ENCODE measurements at regions not wholly inside any gene's neighbourhood (a gene's known extent, or its start where the extent isn't known, plus 50 kb on each side); places are given as distances from the start of the nearest gene placed in this dataset.
"Not testable (repeated sequence)": the region's sequence is repeated elsewhere in the genome, so short reads cannot be mapped to it uniquely, and the experiment has no call there.

DNA sequence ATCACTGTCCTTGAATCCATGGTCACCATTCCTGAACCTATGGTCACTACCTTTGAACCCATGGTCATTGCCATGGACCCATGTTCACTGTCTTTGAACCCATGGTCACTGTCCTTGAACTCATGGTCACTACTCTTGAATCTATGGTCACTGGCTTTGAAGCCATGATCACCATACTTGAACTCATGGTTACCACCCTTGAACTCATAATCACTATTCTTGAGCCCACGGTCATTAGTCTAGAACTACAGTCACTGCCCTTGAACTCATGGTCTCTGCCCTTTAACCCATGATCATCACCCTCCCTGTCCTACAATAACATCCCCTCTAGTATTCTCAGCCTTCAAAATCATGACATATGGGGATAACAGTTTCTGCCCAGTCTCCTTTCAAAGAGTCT, 270.5 kb downstream of the CXCL12 start:
- H3K4me3 ChIP-seq (ENCODE audit: control insufficient read depth, low read depth, low read length), result no peak overlapping the region
- no peak for DNase-seq (ENCODE audit: low read depth)
- TF ChIP-seq, protein P1, sequence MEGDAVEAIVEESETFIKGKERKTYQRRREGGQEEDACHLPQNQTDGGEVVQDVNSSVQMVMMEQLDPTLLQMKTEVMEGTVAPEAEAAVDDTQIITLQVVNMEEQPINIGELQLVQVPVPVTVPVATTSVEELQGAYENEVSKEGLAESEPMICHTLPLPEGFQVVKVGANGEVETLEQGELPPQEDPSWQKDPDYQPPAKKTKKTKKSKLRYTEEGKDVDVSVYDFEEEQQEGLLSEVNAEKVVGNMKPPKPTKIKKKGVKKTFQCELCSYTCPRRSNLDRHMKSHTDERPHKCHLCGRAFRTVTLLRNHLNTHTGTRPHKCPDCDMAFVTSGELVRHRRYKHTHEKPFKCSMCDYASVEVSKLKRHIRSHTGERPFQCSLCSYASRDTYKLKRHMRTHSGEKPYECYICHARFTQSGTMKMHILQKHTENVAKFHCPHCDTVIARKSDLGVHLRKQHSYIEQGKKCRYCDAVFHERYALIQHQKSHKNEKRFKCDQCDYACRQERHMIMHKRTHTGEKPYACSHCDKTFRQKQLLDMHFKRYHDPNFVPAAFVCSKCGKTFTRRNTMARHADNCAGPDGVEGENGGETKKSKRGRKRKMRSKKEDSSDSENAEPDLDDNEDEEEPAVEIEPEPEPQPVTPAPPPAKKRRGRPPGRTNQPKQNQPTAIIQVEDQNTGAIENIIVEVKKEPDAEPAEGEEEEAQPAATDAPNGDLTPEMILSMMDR (IDR thresholded peaks at IDR 0.05; ENCODE audit: control insufficient read depth, insufficient read depth, low read depth, low read length, missing control alignments), result no peak

DNA sequence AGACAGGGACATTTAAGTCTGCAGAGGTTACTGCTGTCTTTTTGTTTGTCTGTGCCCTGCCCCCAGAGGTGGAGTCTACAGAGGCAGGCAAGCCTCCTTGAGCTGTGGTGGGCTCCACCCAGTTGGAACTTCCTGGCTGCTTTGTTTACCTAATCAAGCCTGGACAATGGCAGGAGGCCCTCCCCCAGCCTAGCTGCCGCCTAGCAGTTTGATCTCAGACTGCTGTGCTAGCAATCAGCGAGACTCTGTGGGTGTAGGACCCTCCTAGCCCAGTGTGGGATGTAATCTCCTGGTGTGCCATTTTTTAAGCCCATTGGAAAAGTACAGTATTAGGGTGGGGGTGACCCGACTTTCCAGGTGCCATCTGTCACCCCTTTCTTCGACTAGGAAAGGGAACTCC, 272.6 kb downstream of the CXCL12 start:
- DNase-seq (ENCODE audit: low read depth); H3K4me3 ChIP-seq (ENCODE audit: control insufficient read depth, low read depth, low read length): not testable (repeated sequence)

DNA sequence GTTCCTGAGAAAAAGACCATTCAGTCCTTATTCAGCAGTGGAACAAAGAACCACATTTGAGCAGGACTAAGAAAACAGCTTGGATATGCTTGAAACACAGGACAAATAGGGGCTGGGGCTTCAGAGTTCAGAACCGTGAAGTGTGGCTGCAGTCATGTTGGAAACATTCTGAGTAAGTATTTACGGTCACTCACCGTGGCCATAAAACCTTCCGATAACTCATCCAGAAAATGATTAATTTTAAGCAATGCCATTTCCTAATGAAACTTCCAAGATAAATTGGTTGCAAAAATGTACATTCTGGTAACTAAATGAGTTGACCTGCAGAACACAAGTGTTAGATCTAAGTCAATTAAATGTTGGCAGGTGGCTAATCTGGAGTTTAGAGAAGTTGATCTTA, 279.2 kb downstream of the CXCL12 start:
- TF ChIP-seq, protein P1 (IDR thresholded peaks at IDR 0.05; ENCODE audit: control insufficient read depth, insufficient read depth, low read depth, low read length, missing control alignments), result no peak
- no peak overlapping the region for H3K4me3 ChIP-seq (ENCODE audit: control insufficient read depth, low read depth, low read length)
- no peak for DNase-seq (ENCODE audit: low read depth)

DNA sequence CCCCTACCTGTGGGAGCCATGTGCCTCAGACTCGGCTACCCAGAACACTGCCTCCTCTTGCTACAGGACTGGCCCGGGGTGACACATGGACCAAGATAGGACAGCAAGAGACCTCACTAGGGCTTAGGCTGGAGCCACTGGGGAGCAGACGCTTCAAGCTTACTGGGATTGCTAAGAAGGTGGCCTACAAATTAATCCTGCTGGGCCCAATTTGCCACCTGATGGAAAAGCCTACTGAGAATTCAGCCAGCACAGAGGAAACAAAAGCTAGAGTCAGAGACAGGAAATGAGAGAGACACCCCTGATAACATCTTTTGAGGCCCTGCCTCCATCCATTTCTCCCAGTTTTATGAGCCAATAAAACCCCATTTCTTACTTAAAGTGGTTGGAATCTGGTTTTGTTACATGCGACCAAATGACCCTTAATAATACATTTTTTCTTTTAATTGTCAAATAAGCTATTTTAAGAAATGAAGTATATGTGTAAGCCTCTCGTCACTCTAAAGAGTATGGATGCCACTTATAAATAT, 282.1 kb downstream of the CXCL12 start:
- DNase-seq (ENCODE audit: low read depth), result peak; percentile 48
- TF ChIP-seq, protein P1 (IDR thresholded peaks at IDR 0.05; ENCODE audit: control insufficient read depth, insufficient read depth, low read depth, low read length, missing control alignments), result no peak
- H3K4me3 ChIP-seq (ENCODE audit: control insufficient read depth, low read depth, low read length), result no peak overlapping the region

DNA sequence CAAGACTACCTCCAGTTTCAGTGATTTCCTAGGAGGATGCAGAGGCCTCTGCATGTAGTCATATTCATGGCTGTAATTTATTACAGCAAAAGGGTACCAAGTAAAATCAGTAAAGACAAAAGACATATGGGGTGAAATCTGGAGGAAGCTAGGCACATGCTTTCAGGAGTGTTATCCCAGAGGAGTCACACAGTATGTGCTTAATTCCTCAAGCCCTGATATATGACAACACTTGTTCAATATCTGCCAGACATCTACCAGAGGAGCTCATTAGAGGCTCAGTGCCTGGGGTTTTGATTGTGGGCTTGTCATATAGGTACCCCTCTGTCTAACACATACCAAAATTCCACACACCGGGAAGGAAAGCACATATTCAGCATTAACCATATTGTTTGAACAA, 283.8 kb downstream of the CXCL12 start:
- TF ChIP-seq, protein P1 (IDR thresholded peaks at IDR 0.05; ENCODE audit: control insufficient read depth, insufficient read depth, low read depth, low read length, missing control alignments), result no peak
- H3K4me3 ChIP-seq (ENCODE audit: control insufficient read depth, low read depth, low read length), result no peak overlapping the region
- no peak for DNase-seq (ENCODE audit: low read depth)

DNA sequence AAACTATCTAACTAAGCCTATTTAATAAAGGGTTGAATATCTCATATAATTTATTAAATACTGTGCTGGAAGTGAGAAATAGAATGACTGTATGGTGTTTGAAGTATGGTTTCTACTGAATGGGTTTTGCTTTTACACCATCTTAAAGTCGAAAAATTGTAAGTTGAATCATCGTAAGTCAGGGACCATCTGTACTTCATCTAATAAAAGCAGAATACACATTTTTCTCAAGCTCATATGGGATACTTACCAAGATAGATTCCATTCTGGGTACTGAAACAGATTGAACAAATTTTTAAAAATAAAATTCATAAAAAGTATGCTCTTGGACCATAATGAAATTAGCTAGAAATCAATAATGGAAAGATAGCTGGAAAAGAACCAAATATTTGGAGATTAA, 285.4 kb downstream of the CXCL12 start:
- no peak for DNase-seq (ENCODE audit: low read depth)
- no peak overlapping the region for H3K4me3 ChIP-seq (ENCODE audit: control insufficient read depth, low read depth, low read length)
- TF ChIP-seq, protein P1 (IDR thresholded peaks at IDR 0.05; ENCODE audit: control insufficient read depth, insufficient read depth, low read depth, low read length, missing control alignments), result no peak

DNA sequence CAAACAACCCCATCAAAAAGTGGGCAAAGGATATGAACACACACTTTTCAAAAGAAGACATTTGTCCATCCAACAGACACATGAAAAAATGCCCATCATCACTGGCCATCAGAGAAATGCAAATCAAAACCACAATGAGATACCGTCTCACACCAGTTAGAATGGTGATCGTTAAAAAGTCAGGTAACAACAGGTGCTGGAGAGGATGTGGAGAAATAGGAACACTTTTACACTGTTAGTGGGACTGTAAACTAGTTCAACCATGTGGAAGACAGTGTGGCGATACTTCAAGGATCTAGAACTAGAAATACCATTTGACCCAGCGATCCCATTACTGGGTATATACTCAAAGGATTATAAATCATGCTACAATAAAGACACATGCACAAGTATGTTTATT, 288.7 kb downstream of the CXCL12 start:
- not testable (repeated sequence) for H3K4me3 ChIP-seq (ENCODE audit: control insufficient read depth, low read depth, low read length); DNase-seq (ENCODE audit: low read depth)

DNA sequence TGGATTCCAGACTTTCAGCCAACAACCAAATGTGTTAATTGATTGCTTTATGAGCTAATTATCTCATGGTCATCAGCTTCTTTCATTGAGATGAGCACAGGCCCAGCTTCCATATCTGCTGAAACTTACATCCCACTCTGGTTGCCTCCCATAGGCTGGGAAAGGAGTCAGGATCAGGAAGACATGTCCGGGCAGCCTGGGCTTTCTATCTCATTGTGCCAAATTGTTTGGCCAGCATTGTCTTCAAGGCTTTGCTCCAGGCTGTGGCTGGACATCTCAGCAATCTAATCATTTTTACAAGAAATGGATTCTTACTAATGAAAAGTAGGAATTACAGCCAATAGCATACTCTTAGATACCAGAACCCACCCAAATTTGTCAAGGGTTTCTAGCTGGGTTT, 295.2 kb downstream of the CXCL12 start:
- no peak overlapping the region for H3K4me3 ChIP-seq (ENCODE audit: control insufficient read depth, low read depth, low read length)
- DNase-seq (ENCODE audit: low read depth), result no peak
- TF ChIP-seq, protein P1 (IDR thresholded peaks at IDR 0.05; ENCODE audit: control insufficient read depth, insufficient read depth, low read depth, low read length, missing control alignments), result no peak
